ENCODE measurements at regions not wholly inside any gene's neighbourhood (a gene's known extent, or its start where the extent isn't known, plus 50 kb on each side); places are given as distances from the start of the nearest gene placed in this dataset.

DNA sequence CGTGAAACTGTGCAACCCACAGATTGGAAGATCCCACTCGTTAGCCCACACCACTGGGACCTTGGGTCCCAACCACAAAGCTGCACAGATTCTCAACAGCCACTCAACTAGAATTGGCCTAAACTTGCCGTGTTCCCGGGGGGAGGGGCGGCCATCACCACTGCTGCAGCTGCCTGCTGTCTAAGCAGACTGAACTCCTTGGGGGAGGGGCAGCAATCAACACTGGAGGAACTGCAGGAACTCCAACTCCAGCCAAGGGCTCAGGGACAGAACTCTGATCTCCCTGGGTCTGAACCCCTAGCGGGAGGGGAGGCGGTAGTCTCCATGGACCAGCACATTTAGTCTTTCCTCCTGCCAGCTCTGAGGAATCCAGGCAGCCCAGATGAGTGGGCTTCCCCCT lies 205.9 kb downstream of the RSL24D1 start:
- no peak for FAIRE-seq
- Histone ChIP-seq H3K36me3 (replicated peaks in 1 of 2; ENCODE audit: control insufficient read depth in 1 of 2, insufficient read depth in 2 of 2, low read length in 2 of 2) (no peaks in the 10 kb centered on the region), H4K20me1 (ENCODE audit: insufficient read depth, low read length) (no peaks in the 10 kb centered on the region), H3K4me1 (ENCODE audit: insufficient read depth, low read length) (no peaks in the 10 kb centered on the region), H3K9ac (ENCODE audit: insufficient read depth, low read depth, low read length) (no peak overlapping the region), H3K79me2 (ENCODE audit: insufficient read depth, low read length) (no peaks in the 10 kb centered on the region), H3K4me2 (ENCODE audit: low read depth, low read length) (no peak overlapping the region), H3K27me3 (ENCODE audit: control insufficient read depth in 1 of 2, insufficient read depth in 2 of 2, low read length in 2 of 2) (no peaks in the 10 kb centered on the region), H2AFZ (ENCODE audit: low read length) (no peak overlapping the region), H3K27ac (ENCODE audit: extremely low read length, insufficient read depth, low read length) (no peak overlapping the region), H3K9me3 (ENCODE audit: low read length) (no peaks in the 10 kb centered on the region), H3K4me3 (replicated peaks in 1 of 3; ENCODE audit: insufficient read depth in 1 of 3, low read depth in 2 of 3, low read length in 3 of 3) (no peak overlapping the region)
- DNase-seq (ENCODE audit: low spot score), result no peak
- in situ Hi-C loops (cut with HindIII; ENCODE audit: extremely low pct_ligation_motif_present, low pct_unique_long_range_greater_than_20kb), result no loop called here
- no peak for ATAC-seq
- no CpG with 5 or more reads among the region's 7 CpGs for WGBS (ENCODE audit: low lambda C conversion rate)
- no peak for TF ChIP-seq CREB1 (IDR thresholded peaks at IDR 0.05)
- no peak for TF ChIP-seq CREB1 (CRISPR knock-in tag; IDR thresholded peaks at IDR 0.05)
- TF ChIP-seq, protein P1, sequence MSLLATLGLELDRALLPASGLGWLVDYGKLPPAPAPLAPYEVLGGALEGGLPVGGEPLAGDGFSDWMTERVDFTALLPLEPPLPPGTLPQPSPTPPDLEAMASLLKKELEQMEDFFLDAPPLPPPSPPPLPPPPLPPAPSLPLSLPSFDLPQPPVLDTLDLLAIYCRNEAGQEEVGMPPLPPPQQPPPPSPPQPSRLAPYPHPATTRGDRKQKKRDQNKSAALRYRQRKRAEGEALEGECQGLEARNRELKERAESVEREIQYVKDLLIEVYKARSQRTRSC (CRISPR knock-in tag; IDR thresholded peaks at IDR 0.05; ENCODE audit: low read depth), result no peak
- TF ChIP-seq REXO4 (CRISPR knock-in tag; IDR thresholded peaks at IDR 0.05; ENCODE audit: borderline replicate concordance), result no peak
- TF ChIP-seq, protein P2, sequence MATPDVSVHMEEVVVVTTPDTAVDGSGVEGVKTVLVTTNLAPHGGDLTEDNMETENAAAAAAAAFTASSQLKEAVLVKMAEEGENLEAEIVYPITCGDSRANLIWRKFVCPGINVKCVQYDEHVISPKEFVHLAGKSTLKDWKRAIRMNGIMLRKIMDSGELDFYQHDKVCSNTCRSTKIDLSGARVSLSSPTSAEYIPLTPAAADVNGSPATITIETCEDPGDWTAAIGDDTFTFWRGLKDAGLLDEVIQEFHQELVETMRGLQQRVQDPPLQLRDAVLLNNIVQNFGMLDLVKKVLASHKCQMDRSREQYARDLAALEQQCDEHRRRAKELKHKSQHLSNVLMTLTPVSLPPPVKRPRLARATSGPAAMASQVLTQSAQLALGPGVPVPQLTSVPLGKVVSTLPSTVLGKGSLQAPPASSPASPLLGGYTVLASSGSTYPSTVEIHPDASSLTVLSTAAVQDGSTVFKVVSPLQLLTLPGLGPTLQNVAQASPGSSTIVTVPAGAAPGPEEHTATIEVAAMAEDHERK (CRISPR knock-in tag; IDR thresholded peaks at IDR 0.05; ENCODE audit: low read depth), result no peak
- no peak for TF ChIP-seq ZNF34 (CRISPR knock-in tag; IDR thresholded peaks at IDR 0.05; ENCODE audit: borderline replicate concordance)
- TF ChIP-seq ZFP36L1 (CRISPR knock-in tag; IDR thresholded peaks at IDR 0.05), result no peak
- TF ChIP-seq, protein P3, sequence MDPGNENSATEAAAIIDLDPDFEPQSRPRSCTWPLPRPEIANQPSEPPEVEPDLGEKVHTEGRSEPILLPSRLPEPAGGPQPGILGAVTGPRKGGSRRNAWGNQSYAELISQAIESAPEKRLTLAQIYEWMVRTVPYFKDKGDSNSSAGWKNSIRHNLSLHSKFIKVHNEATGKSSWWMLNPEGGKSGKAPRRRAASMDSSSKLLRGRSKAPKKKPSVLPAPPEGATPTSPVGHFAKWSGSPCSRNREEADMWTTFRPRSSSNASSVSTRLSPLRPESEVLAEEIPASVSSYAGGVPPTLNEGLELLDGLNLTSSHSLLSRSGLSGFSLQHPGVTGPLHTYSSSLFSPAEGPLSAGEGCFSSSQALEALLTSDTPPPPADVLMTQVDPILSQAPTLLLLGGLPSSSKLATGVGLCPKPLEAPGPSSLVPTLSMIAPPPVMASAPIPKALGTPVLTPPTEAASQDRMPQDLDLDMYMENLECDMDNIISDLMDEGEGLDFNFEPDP (CRISPR knock-in tag; conservative IDR thresholded peaks at IDR 0.05), result no peak
- no peak for TF ChIP-seq ZNF562 (CRISPR knock-in tag; IDR thresholded peaks at IDR 0.05; ENCODE audit: borderline replicate concordance)
- no peak for TF ChIP-seq MED1 (CRISPR knock-in tag; IDR thresholded peaks at IDR 0.05)
- no peak for TF ChIP-seq YEATS2 (CRISPR knock-in tag; IDR thresholded peaks at IDR 0.05; ENCODE audit: borderline replicate concordance)
- TF ChIP-seq, protein P4, sequence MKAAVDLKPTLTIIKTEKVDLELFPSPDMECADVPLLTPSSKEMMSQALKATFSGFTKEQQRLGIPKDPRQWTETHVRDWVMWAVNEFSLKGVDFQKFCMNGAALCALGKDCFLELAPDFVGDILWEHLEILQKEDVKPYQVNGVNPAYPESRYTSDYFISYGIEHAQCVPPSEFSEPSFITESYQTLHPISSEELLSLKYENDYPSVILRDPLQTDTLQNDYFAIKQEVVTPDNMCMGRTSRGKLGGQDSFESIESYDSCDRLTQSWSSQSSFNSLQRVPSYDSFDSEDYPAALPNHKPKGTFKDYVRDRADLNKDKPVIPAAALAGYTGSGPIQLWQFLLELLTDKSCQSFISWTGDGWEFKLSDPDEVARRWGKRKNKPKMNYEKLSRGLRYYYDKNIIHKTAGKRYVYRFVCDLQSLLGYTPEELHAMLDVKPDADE (CRISPR knock-in tag; IDR thresholded peaks at IDR 0.05), result no peak
- TF ChIP-seq REPIN1 (CRISPR knock-in tag; IDR thresholded peaks at IDR 0.05; ENCODE audit: borderline replicate concordance, low read depth), result no peak
- TF ChIP-seq ARNT (IDR thresholded peaks at IDR 0.05), result no peak
- no peak for TF ChIP-seq RORA (CRISPR knock-in tag; IDR thresholded peaks at IDR 0.05)
- TF ChIP-seq FOSL1 (CRISPR knock-in tag; IDR thresholded peaks at IDR 0.05; ENCODE audit: borderline replicate concordance), result no peak
- no peak for TF ChIP-seq BRD4 (CRISPR knock-in tag; IDR thresholded peaks at IDR 0.05)
- POLR2A ChIA-PET, result no interaction called here
- no TSS peak for BruUV-seq (replicated peaks)
- intact Hi-C loops (cut with micrococcal nuclease; ENCODE audit: unreplicated experiment), result no loop called here
- CTCF ChIA-PET (ENCODE audit: low intra/inter-chr PET ratio, low total read pairs), result no interaction called here

Measured in HepG2 (cell line).